ENCODE measurements at regions not wholly inside any gene's neighbourhood (a gene's known extent, or its start where the extent isn't known, plus 50 kb on each side); places are given as distances from the start of the nearest gene placed in this dataset.

GRCh38 chr7:16300361-16300895 is 120.9 kb downstream of the CRPPA start:
- H3K9me3 Mint-ChIP-seq (ENCODE audit: unreplicated experiment), result no peaks in the 10 kb centered on the region
- H3K27me3 Mint-ChIP-seq (ENCODE audit: insufficient read depth, unreplicated experiment), result no peaks in the 10 kb centered on the region
- ChIA-PET CTCF (no interaction called here), POLR2A (interaction anchor here (0.6 kb wide), 1 partner anchor 10 kb away, joined by 3 read pairs; no protein-coding TSS in a partner anchor)
- no peaks in the 10 kb centered on the region for H3K4me1 Mint-ChIP-seq (ENCODE audit: insufficient read depth, unreplicated experiment)
- BruUV-seq (replicated peaks), result no TSS peak
- no peak for DNase-seq (ENCODE audit: unreplicated experiment)
- H3K27ac Mint-ChIP-seq (ENCODE audit: low read depth, unreplicated experiment), result no peak overlapping the region
- intact Hi-C loops (cut with micrococcal nuclease), result no loop called here
- TF ChIP-seq CTCF (IDR thresholded peaks at IDR 0.05; ENCODE audit: unreplicated experiment), result no peak
- no peak overlapping the region for H3K4me3 Mint-ChIP-seq (ENCODE audit: unreplicated experiment)
- H3K36me3 Mint-ChIP-seq (ENCODE audit: insufficient read depth, unreplicated experiment), result no peaks in the 10 kb centered on the region

GRCh38 chr7:16299853-16300252 is 121.5 kb downstream of the CRPPA start:
- POLR2A ChIA-PET, result interaction anchor here (0.6 kb wide), 1 partner anchor 10 kb away, joined by 3 read pairs; no protein-coding TSS in a partner anchor

GRCh38 chr7:16298221-16298620 is 123.1 kb downstream of the CRPPA start:
- H3K9me3 Mint-ChIP-seq (ENCODE audit: unreplicated experiment), result no peaks in the 10 kb centered on the region
- no peak for DNase-seq (ENCODE audit: unreplicated experiment)
- ChIA-PET POLR2A (interaction anchor here (0.7 kb wide), 1 partner anchor 110 kb away, joined by 3 read pairs; no protein-coding TSS in a partner anchor), CTCF (no interaction called here)
- peaks cover 9% of the 10 kb centered on the region for H3K4me1 Mint-ChIP-seq (ENCODE audit: insufficient read depth, unreplicated experiment)
- no peak for TF ChIP-seq CTCF (IDR thresholded peaks at IDR 0.05; ENCODE audit: unreplicated experiment)
- intact Hi-C loops (cut with micrococcal nuclease), result no loop called here
- H3K27ac Mint-ChIP-seq (ENCODE audit: low read depth, unreplicated experiment), result no peak overlapping the region
- no peaks in the 10 kb centered on the region for H3K36me3 Mint-ChIP-seq (ENCODE audit: insufficient read depth, unreplicated experiment)
- no peak overlapping the region for H3K4me3 Mint-ChIP-seq (ENCODE audit: unreplicated experiment)
- H3K27me3 Mint-ChIP-seq (ENCODE audit: insufficient read depth, unreplicated experiment), result no peaks in the 10 kb centered on the region
- no TSS peak for BruUV-seq (replicated peaks)

More at GRCh38 chr7:16299853-16300252, 121.5 kb downstream of the CRPPA start:
- no TSS peak for BruUV-seq (replicated peaks)
- intact Hi-C loops (cut with micrococcal nuclease), result no loop called here
- H3K27me3 Mint-ChIP-seq (ENCODE audit: insufficient read depth, unreplicated experiment), result no peaks in the 10 kb centered on the region
- no peak for DNase-seq (ENCODE audit: unreplicated experiment)
- no peaks in the 10 kb centered on the region for H3K4me1 Mint-ChIP-seq (ENCODE audit: insufficient read depth, unreplicated experiment)
- H3K27ac Mint-ChIP-seq (ENCODE audit: low read depth, unreplicated experiment), result no peak overlapping the region
- CTCF ChIA-PET, result no interaction called here
- no peak overlapping the region for H3K4me3 Mint-ChIP-seq (ENCODE audit: unreplicated experiment)
- no peaks in the 10 kb centered on the region for H3K9me3 Mint-ChIP-seq (ENCODE audit: unreplicated experiment)
- no peaks in the 10 kb centered on the region for H3K36me3 Mint-ChIP-seq (ENCODE audit: insufficient read depth, unreplicated experiment)
- no peak for TF ChIP-seq CTCF (IDR thresholded peaks at IDR 0.05; ENCODE audit: unreplicated experiment)

- intact Hi-C loops (cut with micrococcal nuclease), result no loop called here
- no peak overlapping the region for H3K27ac Mint-ChIP-seq (ENCODE audit: low read depth, unreplicated experiment)
- no peaks in the 10 kb centered on the region for H3K9me3 Mint-ChIP-seq (ENCODE audit: unreplicated experiment)
- H3K4me3 Mint-ChIP-seq (ENCODE audit: unreplicated experiment), result no peak overlapping the region
- BruUV-seq (replicated peaks), result no TSS peak
- POLR2A ChIA-PET, result no interaction called here
- TF ChIP-seq CTCF (IDR thresholded peaks at IDR 0.05; ENCODE audit: unreplicated experiment), result no peak
- no peaks in the 10 kb centered on the region for H3K36me3 Mint-ChIP-seq (ENCODE audit: insufficient read depth, unreplicated experiment)
- no peak for DNase-seq (ENCODE audit: unreplicated experiment)
- H3K27me3 Mint-ChIP-seq (ENCODE audit: insufficient read depth, unreplicated experiment), result no peaks in the 10 kb centered on the region
- peaks cover 10% of the 10 kb centered on the region for H3K4me1 Mint-ChIP-seq (ENCODE audit: insufficient read depth, unreplicated experiment)
- CTCF ChIA-PET, result no interaction called here
Measured at GRCh38 chr7:16295558-16295957, 125.8 kb downstream of the CRPPA start.
